ENCODE measurements at regions not wholly inside any gene's neighbourhood (a gene's known extent, or its start where the extent isn't known, plus 50 kb on each side); places are given as distances from the start of the nearest gene placed in this dataset.

DNA sequence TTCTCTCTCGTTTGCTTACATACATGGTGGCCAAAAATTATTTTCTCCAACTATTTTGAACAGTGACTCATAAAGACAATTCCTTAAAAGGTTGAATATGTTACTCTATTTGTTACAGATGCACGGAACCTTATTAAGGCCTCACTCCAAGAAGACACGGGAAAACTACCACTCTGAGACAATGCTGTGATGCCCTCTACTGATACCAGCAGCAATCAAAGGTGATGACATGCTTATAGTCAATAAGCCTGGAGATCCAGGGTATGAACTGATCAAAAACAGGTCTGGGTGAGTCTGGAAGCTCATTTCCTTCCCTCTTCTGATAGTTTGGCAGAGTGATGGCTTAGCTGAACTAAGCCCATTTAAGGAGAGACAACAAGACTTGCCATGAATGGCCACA is 563.0 kb downstream of the LRRIQ3 start:
- peak in 1 of 3 experiments; percentile 8 for DNase-seq

DNA sequence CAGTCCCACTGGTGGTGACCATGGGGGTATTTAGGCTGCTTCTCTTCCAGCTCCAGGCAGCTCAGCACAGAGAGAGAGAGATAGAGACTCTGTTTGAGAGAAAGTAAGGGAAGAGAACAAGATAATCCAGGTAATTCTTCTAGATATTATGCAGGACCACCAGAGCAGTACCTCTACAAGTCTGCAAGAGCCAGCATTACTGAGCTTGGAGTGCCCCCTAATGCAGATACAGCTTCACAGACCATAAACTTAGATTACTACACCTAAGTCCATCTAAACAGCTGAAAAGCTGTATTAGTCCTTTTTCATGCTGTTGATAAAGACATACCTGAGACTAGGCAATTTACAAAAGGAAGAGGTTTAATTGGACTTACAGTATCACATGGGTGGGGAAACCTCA is 570.3 kb downstream of the LRRIQ3 start:
- DNase-seq = no peak

DNA sequence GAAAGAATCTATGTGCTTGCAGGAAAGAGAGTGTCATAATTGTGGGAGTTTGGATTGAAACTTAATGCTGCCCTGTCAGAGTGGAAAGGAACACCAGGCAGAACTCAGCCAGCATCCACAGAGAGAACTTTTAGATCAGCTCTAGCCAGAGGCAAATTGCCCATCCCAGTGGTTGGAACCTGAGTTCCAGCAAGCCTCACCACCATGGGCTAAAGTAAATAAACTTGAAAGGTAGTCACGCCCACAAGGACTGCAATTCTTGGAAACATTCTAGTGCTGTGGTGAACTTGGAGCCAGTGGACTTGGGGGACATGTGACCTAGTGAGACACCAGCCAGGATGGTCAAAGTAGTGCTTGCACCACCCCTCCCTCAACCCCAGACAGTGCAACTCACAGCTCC is 571.6 kb downstream of the LRRIQ3 start:
- DNase-seq = no peak

DNA sequence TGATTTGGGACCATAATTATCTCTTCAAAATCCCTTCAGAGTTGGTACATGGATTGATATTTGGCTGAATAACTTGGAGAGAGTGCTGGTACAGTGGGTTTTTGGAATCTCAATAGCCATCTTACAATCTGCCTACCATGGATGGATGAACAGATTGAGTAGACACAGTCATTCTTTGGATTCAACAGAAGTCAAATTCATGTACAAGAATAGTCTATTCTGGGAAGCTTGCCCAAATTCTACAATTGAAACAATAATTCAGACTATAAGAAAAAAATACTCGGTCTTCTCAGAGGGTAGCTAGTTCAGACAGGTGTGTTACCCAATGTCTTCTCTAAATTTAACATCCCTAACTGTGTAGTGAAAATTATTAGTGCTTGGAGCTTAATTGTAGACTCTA is 574.0 kb downstream of the LRRIQ3 start:
- DNase-seq = no peak

DNA sequence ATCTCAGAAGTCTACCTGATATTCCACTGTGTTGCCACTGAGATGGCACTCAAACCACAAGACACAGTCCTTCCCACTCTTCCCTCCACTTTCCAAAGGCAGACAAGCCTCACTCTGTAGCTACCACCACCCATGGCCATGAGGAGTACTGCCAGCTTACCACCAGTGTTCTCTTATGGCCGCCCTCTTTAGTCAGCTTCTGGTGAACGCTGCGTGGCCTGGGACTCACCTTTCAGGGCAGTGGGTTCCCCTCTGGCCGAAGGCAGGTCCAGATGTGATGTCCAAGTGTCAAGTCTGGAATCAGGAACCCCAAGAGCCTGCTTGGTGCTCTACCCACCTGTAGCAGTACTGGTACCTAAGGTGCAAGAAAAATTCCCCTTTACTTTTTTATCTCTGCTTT is 580.8 kb downstream of the LRRIQ3 start:
- DNase-seq = no peak

DNA sequence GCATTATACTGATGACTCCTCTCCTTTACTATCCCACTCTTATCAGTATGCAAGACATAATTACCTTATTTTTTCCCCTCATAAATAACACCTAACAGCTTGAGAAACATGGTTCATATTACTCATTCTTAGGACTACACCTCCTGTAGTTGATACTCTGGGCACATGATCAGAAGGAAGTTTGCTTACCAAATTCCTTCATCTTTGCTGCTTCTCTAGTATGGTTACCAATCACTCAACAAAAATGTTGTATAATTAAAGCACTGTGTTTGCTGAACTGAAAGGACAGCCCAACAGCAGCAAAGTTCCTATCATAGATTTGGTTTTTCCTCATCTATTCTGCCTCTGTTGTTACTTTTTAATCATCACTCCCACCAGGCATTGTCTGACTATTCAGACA is 586.3 kb downstream of the LRRIQ3 start:
- no peak for DNase-seq

DNA sequence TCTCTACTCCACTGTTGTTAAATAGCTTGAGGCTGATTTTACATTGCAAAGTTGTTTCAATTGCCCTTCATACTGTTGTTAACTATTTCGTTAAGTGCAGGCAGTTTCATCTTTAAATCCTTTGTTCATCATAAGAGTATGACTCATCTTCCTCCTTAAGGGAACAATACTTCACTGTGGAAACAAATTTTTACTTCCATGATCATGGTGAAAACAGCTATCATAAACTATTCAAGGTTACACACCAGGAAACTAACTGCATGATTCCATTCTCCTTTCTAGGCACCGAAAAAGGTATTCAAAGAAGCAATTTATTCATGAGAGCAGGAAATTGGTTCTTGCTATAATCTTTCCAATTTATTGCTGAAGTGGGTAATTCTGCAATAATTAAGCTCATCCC is 593.2 kb downstream of the LRRIQ3 start:
- peak in 1 of 3 experiments; percentile 32 for DNase-seq

DNA sequence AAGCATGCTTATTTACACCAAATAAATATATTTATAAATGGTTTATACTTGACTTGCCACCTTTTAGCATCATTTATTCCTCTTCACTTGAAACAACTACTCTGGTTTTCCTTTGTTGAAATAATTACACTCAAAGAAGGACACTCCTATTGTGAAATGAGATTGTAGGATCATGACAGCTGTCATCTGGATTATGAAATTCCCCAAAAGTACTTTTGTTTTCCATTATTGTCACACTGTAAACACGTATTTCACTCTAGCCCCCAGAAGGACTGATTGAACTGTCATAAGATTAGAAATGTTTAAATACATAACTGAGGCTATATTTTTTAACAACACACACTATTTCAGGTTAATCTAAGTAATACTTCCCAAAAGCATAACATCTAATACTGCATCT is 593.8 kb downstream of the LRRIQ3 start:
- DNase-seq = no peak

DNA sequence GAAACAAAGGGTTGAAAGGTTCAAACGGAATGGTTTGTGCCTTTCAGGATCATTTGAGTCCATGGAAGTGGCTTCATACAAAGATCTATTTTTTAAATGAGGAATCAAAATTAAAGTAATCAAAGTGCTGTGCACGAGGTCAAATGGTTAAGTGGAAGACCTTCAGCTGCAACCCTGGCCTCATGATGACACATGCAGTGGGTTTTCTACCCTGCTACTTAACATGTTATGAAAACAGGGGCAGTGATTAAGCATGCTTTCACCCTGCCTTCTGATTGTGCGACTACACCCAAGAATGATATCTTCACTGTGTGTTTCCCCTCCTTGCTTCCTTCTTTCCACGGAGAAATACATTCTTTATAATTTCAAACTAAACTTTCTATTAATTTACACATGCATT is 604.2 kb downstream of the LRRIQ3 start:
- no peak for DNase-seq

DNA sequence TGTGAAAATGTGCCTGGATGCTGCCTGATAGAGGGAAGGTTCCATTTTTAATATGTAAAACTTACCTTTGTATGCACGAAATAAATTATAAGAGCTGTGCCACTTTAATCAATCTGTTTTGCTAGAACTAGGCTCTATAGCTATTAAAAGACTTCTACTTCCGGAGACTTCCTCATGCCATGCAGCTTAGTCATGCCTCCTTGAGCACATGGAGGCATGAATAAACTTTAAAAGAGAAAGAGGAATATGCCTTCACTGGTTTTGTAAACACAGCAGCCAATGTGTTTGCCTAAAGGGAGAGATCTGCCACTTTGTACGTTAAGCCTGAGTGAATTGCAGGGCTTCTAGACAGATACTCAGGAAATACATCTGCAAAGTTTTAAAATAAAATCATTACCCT is 604.6 kb downstream of the LRRIQ3 start:
- peak in 2 of 3 experiments; percentile 20 to 57 for DNase-seq

DNA sequence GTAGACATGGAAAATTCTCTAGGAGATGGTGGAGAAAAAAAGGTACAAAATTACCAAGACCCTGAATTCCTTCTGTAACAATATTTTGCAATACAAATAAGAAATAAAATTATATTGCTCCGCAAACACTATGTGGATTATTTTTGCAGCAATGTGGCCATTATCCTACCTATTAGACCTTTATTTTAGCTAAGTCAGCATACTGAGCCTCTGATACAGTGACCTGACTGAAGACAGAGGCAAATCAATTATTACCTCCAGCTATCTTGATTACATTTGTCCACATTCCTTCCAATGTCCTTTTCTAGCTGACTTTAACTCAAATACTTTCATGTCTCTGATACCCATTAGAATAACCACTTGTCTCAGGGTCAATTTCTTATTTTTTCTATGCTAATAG is 610.9 kb downstream of the LRRIQ3 start:
- no peak for DNase-seq

DNA sequence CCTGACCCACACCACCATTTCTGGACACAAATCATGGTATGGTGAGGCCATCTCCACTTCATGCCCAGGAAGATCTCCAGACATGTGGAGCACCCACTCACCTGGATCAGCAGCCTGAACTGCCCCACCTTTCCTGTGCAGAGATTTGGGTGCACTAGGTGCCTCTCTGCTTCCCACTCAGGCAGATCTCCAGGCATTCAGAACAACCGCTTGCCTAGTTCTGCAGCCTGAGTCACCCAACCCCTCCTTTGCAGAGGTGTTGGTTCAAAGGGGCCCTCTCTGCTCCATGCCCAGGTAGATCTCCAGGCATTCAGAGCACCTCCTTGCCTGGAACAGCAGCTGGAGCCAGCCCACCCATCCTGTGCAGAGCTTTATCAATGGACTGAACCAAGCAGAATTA is 620.8 kb downstream of the LRRIQ3 start:
- DNase-seq = no peak

DNA sequence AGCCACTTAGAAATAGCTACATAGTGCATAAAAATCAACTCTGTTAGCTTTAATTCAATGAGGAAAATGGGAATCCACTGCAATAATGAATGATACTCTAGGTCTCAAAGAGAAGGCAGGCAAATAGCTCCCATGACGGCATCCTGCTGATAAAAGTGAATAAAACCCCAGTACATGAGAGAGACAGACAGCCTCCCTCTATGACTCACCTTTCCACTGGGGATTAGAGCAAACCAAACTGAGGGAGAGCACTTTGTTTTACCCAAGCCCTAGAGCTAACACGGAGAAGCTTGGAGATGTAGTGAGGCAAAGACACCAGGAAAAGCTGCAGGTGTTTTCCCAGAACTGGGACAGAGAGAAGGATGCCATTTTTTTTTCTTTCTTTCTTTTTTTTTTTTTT is 621.9 kb downstream of the LRRIQ3 start:
- DNase-seq = no peak

DNA sequence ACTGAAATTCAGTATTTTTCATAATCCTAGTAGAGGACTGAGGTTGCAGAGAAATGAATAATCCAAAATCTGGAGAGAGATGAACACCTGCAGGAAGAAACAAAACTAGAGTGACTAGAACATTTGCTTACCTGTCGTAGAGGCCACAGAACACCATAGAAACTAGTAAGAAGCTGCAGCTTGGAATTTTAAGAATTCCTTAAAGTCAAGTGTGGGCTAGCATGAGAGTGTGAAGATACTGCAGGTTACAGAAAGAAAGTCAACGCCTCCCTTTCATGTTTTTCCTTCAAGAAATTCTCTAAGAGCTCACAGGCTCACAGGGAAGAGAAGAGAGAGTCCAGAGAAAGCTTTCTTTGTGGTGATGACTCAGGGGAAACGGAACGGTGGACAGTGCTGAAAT is 633.7 kb downstream of the LRRIQ3 start:
- no peak for DNase-seq

DNA sequence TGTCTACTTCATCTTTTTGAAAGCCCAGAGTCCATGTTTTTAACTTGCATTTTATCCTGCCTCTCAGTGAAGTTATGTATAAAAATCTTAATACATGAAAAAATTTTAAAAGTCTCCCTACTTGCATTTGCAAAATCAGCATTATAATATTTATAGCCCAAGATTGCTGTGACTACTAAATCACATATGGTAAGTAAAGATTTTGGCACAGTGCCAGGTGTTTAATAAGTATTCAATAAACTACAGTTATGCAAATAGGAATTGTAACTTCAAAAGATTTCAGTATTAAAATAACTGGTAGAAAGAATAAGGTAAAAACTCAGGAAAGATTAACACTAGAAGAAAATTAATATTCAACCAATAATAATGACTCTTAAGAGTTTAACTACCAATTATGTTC is 641.7 kb downstream of the LRRIQ3 start:
- DNase-seq = no peak

DNA sequence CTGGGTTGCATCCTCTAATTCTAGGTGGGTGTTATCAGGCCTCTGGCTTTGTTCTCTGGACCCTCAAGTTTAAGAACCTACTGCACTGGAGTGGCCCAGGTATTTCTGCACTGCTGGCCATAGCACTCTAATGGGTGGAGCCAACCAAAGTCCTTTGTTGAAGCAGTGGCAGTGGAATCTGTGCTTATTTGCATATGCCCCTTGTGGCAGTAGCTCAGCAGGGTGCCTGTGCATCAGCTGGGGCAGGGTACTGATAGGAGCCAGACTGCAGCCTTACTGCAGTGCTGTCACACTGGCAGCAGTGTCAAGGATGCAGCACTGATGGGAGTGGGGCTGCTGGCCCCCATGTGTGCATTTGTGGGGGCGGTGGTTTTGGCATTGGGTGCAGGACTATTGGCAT is 660.6 kb downstream of the LRRIQ3 start:
- no peak for DNase-seq

DNA sequence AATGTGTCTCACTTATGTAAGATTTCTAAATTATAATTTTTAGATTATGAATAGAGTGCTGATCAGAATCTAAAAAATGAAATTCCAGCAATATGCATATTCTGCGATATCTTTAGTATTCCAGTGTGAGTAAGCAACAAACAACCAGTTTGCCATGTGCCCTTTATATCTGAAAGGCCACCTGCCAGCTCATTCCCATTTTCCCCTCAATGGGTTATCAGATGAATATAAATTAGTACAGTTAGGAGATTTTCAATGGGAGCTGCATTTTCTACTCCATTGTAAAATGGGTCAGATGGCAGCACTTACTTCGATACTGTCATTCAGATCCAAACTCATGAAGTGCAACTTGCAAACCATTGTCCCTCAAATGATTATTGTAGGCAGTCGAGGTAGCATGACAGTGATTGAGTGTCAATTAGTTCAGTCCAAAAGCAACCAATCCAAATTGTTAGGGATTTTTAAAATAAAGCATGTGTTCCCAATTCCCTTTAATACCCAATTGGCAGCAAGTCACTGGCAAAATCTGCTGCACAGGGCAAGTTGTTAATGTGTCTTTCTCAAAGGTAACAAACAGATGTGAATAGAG is 680.3 kb downstream of the LRRIQ3 start:
- peak in 1 of 3 experiments; percentile 5 for DNase-seq

DNA sequence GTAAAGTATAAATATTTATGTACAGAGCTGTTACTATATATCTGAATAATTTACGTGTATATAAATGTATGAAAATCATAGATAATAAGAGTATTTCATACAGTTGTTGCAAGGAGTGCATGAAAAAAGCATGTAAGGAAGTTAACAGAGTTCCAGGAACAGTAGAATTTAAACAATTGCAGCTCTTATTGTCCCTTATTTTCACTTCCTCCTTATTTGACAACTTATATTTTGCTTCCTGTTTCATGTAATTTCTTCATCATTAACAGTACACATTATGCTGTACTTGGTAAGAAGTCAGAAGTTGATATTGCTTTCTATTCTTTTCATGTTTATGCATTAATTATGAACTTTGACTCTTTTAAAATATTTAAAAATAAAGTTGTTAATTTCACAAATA is 681.5 kb downstream of the LRRIQ3 start:
- no peak for DNase-seq

DNA sequence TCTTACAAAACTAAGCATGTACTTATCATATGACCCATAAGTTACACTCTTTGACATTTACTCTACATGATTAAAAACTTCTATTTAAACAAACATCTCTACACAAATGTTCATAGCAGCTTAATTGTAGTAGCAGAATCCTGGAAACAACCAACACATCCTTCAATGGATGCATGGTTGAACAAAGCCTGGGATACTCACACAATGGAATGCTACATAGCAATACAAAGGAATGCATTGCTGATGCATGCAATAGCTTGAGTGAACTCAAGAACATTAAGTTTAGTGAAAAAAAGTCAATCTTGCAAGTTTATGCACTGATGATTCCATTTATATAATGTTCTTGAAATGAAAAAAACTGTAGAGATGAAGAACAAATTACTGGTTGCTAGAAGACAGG is 686.9 kb downstream of the LRRIQ3 start:
- DNase-seq = no peak

DNA sequence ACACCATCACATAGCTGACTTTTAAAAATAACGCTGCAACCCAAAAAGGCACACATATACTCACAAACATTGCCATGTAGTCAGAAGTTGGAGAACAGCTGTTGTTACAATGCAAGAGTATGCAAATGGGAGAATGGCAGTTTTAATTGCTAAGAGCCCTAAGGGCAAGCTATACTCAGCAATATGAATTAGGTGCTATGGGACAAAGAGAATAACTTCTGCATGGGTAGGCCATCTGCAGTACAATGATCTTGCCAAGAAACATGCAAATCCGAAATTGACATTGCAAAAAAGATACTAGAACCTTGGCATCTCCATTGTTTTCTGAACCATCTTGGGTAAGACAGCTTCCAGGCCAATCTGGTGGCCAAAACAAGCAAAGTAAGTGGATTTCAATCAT is 697.8 kb downstream of the LRRIQ3 start:
- no peak for DNase-seq

DNA sequence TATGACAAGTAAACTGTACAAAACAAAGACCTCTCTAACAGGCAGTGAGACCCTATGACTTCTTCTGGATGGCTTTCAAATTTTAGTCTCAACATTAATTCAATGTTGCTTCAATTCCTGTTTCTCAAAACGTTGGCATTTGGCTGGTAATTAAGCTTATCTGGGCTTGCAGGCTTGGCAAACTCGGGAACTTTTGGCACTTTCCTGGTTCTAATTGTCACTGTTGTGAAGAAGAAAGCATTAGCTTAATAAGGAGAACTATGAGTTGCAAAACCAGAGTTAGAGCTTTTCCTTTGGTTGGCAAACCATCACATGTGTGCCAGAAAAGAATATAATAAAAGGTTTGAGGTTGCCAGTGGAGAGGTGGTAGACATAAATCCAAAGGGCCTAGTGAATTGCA is 698.3 kb downstream of the LRRIQ3 start:
- peak in 1 of 3 experiments; percentile 2 for DNase-seq

DNA sequence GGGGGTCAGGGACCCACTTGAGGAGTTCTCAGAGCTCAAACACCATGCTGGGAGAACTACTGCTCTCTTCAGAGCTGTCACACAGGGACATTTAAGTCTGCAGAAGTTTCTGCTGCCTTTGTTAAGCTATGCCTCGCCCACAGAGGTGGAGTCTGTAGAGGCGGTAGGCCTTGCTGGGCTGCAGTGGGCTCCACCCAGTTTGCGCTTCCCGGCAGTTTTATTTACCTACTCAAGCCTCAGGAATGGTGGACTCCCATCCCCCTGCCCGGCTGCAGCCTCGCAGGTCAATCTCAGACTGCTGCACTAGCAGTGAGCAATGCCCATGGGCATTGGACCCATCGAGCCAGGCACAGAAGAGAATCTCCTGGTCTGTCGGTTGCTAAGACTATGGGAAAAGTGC is 706.4 kb downstream of the LRRIQ3 start:
- no peak for DNase-seq

DNA sequence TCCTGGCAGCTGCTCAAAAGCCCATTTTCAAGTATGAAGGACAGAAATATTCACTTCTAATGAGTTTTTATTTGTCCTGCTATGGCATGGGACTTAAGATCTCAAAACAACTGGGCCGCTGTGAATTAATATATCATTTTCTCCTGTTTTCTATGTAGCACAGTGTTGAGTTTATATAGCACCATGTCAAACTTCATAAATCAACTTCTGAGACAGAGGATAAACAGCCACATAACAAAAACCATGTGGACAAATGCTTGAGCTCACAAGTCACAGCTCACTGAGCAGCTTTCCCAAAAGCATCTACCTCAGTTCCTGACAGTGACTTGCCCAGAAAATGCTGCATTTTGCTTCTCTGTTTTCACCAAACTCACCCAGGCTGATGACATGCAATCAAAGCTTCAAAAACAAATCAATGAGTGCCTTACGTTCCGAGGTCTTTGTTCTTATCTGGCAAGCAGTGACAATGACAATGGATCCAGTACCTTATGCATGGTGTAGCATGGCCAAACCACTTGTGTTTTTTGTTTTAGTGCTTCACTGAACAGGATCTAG is 722.6 kb downstream of the LRRIQ3 start:
- peak in 2 of 3 experiments; percentile 27 to 38 for DNase-seq

DNA sequence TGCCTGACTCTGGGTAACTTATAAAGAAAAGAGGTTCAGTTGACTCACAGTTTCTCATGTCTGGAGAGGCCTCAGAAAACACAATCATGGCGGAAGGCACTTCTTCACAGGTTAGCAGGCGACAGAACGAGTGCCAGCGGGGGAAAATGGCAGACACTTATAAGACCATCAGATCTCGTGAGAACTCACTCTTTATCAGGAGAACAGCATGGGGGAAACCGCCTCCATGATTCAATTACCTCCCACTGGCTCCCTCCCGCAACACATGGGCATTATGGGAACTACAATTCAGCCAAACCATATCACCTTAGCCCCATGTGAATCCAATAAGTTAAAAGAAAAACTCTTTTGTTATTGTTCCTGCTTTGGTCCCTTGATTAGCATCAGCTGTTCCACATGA is 725.2 kb downstream of the LRRIQ3 start:
- DNase-seq = no peak

DNA sequence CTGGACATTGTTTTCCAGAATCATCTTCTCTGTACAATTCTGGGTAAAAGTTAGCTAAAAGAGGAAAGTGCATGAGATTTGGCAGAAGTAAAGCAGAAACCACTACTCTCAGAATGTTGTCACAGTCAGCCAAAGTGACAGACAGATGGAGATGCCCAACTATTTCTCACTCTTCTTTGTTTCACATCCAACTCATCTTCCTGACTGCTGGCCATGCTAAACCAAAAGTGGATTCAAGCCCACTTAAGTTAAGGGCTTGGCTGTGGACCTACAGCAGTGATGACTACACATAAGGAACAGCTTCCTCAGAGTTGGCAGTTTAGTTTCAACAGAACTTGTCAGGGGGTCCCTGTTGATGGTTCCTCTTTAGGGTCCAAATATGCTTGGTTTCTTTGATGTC is 730.2 kb downstream of the LRRIQ3 start:
- no peak for DNase-seq

DNA sequence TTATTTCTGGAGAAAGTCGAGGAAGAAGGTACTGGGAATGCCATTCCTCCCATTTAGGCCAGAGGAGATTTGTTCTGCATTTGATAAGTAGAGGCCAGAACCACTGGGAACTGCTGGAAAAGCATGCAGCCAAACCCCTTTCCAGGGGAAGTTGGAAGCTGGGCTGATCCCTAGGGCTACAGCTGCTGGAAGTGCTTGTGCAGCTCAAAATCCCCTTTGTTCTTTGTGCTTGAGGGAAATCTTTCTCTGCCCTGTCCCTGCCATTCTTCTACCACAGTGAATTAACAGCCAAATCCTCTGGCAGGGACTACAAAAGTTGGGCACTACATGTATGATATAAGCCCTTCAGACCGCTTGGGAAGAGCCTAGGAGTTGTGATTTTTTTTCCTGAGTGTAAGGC is 734.1 kb downstream of the LRRIQ3 start:
- DNase-seq = no peak

Data from NCI-H1417 (cell line).